ENCODE measurements at regions not wholly inside any gene's neighbourhood (a gene's known extent, or its start where the extent isn't known, plus 50 kb on each side); places are given as distances from the start of the nearest gene placed in this dataset.

DNA sequence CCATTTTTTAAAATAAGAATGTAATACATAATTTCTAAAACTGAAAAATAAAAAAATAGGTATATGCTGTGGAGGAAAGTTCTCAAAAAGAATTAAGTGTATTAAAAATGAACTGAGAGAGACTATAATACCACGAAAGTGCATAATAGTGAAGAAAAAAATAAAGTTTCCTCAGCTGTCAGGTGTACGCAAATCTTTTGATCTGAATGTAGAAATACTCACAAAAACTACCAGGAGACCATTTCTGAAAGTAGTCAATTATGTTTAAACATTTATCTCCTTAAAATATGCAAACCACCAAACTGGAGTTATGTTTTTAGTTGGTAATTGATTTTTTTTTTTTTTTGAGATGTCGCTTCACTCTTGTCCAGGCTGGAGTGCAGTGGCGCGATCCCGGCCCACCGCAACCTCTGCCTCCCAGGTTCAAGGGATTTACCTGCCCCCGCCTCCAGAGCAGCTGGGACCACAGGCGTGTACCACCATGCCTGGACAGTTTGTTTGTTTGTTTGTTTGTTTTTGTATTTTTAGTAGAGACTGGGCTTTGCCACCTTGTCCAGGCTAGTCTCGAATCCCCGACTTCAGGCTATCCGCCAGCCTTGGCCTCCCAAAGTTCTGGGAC, 1169.2 kb upstream of the B3GALT2 start:
- TF ChIP-seq, protein P1, sequence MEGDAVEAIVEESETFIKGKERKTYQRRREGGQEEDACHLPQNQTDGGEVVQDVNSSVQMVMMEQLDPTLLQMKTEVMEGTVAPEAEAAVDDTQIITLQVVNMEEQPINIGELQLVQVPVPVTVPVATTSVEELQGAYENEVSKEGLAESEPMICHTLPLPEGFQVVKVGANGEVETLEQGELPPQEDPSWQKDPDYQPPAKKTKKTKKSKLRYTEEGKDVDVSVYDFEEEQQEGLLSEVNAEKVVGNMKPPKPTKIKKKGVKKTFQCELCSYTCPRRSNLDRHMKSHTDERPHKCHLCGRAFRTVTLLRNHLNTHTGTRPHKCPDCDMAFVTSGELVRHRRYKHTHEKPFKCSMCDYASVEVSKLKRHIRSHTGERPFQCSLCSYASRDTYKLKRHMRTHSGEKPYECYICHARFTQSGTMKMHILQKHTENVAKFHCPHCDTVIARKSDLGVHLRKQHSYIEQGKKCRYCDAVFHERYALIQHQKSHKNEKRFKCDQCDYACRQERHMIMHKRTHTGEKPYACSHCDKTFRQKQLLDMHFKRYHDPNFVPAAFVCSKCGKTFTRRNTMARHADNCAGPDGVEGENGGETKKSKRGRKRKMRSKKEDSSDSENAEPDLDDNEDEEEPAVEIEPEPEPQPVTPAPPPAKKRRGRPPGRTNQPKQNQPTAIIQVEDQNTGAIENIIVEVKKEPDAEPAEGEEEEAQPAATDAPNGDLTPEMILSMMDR (IDR thresholded peaks at IDR 0.05; ENCODE audit: low read depth, low read length), result no peak

DNA sequence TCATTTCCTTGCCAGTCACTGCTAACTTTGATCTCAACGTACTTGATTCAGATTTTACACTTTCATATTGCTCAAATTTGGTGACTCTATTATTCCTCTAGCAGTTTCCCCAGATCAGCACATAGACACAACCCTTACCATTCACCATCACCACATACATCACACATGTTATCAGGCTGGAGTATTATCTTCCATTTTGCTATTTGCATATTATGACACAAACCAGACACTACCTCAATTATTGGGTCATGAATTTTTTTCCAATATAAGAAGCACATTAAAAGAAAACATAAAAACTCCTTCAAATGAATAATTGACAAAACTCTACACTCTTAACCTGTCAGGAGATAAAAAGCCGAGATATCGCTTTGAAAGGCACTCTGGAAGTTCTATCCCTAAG, 1166.7 kb upstream of the B3GALT2 start:
- TF ChIP-seq, protein P1 (IDR thresholded peaks at IDR 0.05; ENCODE audit: low read depth, low read length), result no peak
- no peak for DNase-seq (ENCODE audit: extremely low read depth, low read depth)

More for the DNA sequence above, 1169.2 kb upstream of the B3GALT2 start:
- no peak for DNase-seq (ENCODE audit: extremely low read depth, low read depth)

DNA sequence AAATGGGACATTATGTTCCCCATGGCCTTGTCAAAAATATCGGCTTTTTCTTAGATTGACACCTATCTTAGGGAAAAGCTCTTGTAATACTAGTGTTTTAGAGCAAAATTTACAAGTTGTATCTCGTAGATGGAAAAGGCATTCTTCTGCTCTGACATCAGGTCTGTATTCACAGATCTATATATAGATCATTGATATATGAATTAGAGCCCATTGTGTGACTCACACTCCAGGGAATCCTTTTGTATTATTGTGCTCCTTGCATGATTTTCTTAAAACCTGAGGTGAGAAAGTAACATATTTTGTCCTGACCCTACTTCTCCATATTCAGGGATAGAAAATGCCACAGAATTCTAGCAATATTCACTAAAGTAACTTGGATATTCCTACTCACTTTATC, 1160.8 kb upstream of the B3GALT2 start:
- TF ChIP-seq, protein P1 (IDR thresholded peaks at IDR 0.05; ENCODE audit: low read depth, low read length), result no peak
- DNase-seq (ENCODE audit: extremely low read depth, low read depth), result no peak

GRCh38 chr1:194342484-194343262, 1156.3 kb upstream of the B3GALT2 start:
- no peak for DNase-seq (ENCODE audit: extremely low read depth, low read depth)
- TF ChIP-seq, protein P1 (IDR thresholded peaks at IDR 0.05; ENCODE audit: low read depth, low read length), result no peak

- no peak for DNase-seq (ENCODE audit: extremely low read depth, low read depth)
- TF ChIP-seq, protein P1 (IDR thresholded peaks at IDR 0.05; ENCODE audit: low read depth, low read length), result no peak
Measured at GRCh38 chr1:194341587-194341986, 1155.2 kb upstream of the B3GALT2 start.

- DNase-seq (ENCODE audit: extremely low read depth, low read depth), result no peak
- TF ChIP-seq, protein P1 (IDR thresholded peaks at IDR 0.05; ENCODE audit: low read depth, low read length), result no peak
Measured at GRCh38 chr1:194339471-194339870, 1153.1 kb upstream of the B3GALT2 start.

DNA sequence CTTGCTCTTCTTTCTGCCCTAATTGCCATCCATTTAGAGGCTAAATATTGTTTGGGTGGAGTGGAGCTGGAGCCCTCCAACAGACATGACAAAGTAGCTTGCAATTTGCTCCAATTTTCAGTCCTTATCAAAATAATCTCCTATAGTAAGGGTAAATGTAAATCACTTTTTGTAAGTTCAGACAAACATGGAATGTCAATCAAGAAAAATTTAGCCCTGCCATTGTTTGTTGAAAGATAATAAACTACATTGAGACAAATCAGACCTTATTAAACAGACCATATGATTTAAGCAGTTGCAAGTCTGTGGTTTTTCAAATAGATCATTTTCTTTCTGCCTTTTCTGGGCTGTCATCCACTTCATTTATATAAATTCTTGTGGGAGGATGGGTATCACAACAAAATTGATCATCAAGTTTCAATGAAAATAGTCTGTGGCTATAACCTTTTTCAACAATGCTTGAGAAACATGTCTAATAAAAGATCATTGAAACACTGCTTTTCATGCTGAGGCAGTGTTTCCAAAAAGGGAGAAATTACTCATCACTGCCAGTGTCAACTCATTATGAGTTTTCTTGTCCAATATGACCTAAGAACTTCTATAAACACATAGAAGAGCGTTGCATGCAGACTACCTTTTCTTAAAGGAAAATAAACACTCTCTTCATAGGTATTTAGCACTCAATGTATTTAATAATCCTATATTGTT, 1152.0 kb upstream of the B3GALT2 start:
- no peak for DNase-seq (ENCODE audit: extremely low read depth, low read depth)

More for the DNA sequence above, 1152.0 kb upstream of the B3GALT2 start:
- TF ChIP-seq, protein P1 (IDR thresholded peaks at IDR 0.05; ENCODE audit: low read depth, low read length), result no peak
